ENCODE measurements at regions not wholly inside any gene's neighbourhood (a gene's known extent, or its start where the extent isn't known, plus 50 kb on each side); places are given as distances from the start of the nearest gene placed in this dataset.

- Histone ChIP-seq H3K9me3 (ENCODE audit: low read depth, low read length, poor library complexity, severe bottlenecking) (no peaks in the 10 kb centered on the region), H3K4me1 (ENCODE audit: insufficient read depth, low read length, poor library complexity, severe bottlenecking) (no peaks in the 10 kb centered on the region), H3K27me3 (replicated peaks; ENCODE audit: insufficient read depth, low read depth, low read length, poor library complexity) (no peaks in the 10 kb centered on the region), H3K4me3 (ENCODE audit: low read depth, low read length, poor library complexity, severe bottlenecking) (no peak overlapping the region), H3K36me3 (ENCODE audit: insufficient read depth, low read length, poor library complexity, severe bottlenecking) (no peaks in the 10 kb centered on the region), H3K27ac (ENCODE audit: low read depth, low read length, poor library complexity, severe bottlenecking) (no peak overlapping the region)
- POLR2A ChIA-PET (ENCODE audit: low non-redundant PET), result no interaction called here
- no peak for TF ChIP-seq CTCF (conservative IDR thresholded peaks at IDR 0.05; ENCODE audit: low read depth, low read length)
- TF ChIP-seq EZH2 (IDR thresholded peaks at IDR 0.05; ENCODE audit: borderline replicate concordance, low read depth, low read length, poor library complexity, severe bottlenecking), result no peak
- CTCF ChIA-PET, result no interaction called here
- intact Hi-C loops (cut with micrococcal nuclease; ENCODE audit: unreplicated experiment), result no loop called here
- no TSS peak for BruUV-seq (replicated peaks)
- DNase-seq (ENCODE audit: low spot score), result no peak
These were observed 239.6 kb downstream of the ERMARD start for GRCh38 chr6:169991031-169991390.

- Histone ChIP-seq H3K4me1 (ENCODE audit: insufficient read depth, low read length, poor library complexity, severe bottlenecking) (no peaks in the 10 kb centered on the region), H3K36me3 (ENCODE audit: insufficient read depth, low read length, poor library complexity, severe bottlenecking) (no peaks in the 10 kb centered on the region), H3K4me3 (ENCODE audit: low read depth, low read length, poor library complexity, severe bottlenecking) (no peak overlapping the region), H3K9me3 (ENCODE audit: low read depth, low read length, poor library complexity, severe bottlenecking) (no peaks in the 10 kb centered on the region), H3K27me3 (replicated peaks; ENCODE audit: insufficient read depth, low read depth, low read length, poor library complexity) (no peaks in the 10 kb centered on the region), H3K27ac (ENCODE audit: low read depth, low read length, poor library complexity, severe bottlenecking) (no peak overlapping the region)
- intact Hi-C loops (cut with micrococcal nuclease; ENCODE audit: unreplicated experiment), result no loop called here
- CTCF ChIA-PET, result no interaction called here
- no peak for DNase-seq (ENCODE audit: low spot score)
- POLR2A ChIA-PET (ENCODE audit: low non-redundant PET), result no interaction called here
- TF ChIP-seq CTCF (conservative IDR thresholded peaks at IDR 0.05; ENCODE audit: low read depth, low read length) (no peak), EZH2 (IDR thresholded peaks at IDR 0.05; ENCODE audit: borderline replicate concordance, low read depth, low read length, poor library complexity, severe bottlenecking) (no peak)
- BruUV-seq (replicated peaks), result no TSS peak
These were observed 238.9 kb downstream of the ERMARD start for GRCh38 chr6:169990095-169991030.

- Histone ChIP-seq H3K27me3 (replicated peaks; ENCODE audit: insufficient read depth, low read depth, low read length, poor library complexity) (no peaks in the 10 kb centered on the region), H3K36me3 (ENCODE audit: insufficient read depth, low read length, poor library complexity, severe bottlenecking) (no peaks in the 10 kb centered on the region), H3K9me3 (ENCODE audit: low read depth, low read length, poor library complexity, severe bottlenecking) (no peaks in the 10 kb centered on the region), H3K27ac (ENCODE audit: low read depth, low read length, poor library complexity, severe bottlenecking) (no peak overlapping the region), H3K4me3 (ENCODE audit: low read depth, low read length, poor library complexity, severe bottlenecking) (no peak overlapping the region), H3K4me1 (ENCODE audit: insufficient read depth, low read length, poor library complexity, severe bottlenecking) (no peaks in the 10 kb centered on the region)
- BruUV-seq (replicated peaks), result no TSS peak
- POLR2A ChIA-PET (ENCODE audit: low non-redundant PET), result no interaction called here
- intact Hi-C loops (cut with micrococcal nuclease; ENCODE audit: unreplicated experiment), result no loop called here
- no peak for TF ChIP-seq EZH2 (IDR thresholded peaks at IDR 0.05; ENCODE audit: borderline replicate concordance, low read depth, low read length, poor library complexity, severe bottlenecking)
- TF ChIP-seq CTCF (conservative IDR thresholded peaks at IDR 0.05; ENCODE audit: low read depth, low read length), result no peak
- CTCF ChIA-PET, result no interaction called here
- no peak for DNase-seq (ENCODE audit: low spot score)
These were observed 238.2 kb downstream of the ERMARD start for GRCh38 chr6:169989594-169989993.
